Aorta (tissue), 5 donors: ENCODE measurements at regions not wholly inside any gene's neighbourhood (a gene's known extent, or its start where the extent isn't known, plus 50 kb on each side); places are given as distances from the start of the nearest gene placed in this dataset.

ENCODE experiments used
- ATAC-seq: fragments of 200-7000 bp; cut with Tn5 transposase; one replicate; pipeline ENCODE4 v1.9.1; 2022; ENCODE audit warnings: moderate library complexity; ENCODE audit not compliant: low FRiP score
- DNase-seq, 2 donors: peaks; one replicate each; pipeline ENCODE4 v3.0.0-alpha.2; 2020
- H3K27ac ChIP-seq, 2 donors: one replicate each; pipeline ENCODE4 v1.5.1; 2013; ENCODE audit warnings: low read length in 2 of 2, mild to moderate bottlenecking in 2 of 2, moderate library complexity in 2 of 2, control low read depth in 1 of 2, inconsistent platforms in 1 of 2, low read depth in 1 of 2
- H3K27me3 ChIP-seq, 2 donors: one replicate each; pipeline ENCODE4 v1.6.1; 2013; ENCODE audit warnings: control low read depth in 1 of 2, low read length in 1 of 2, mild to moderate bottlenecking in 1 of 2, moderate library complexity in 1 of 2; ENCODE audit not compliant: insufficient read depth in 2 of 2, control insufficient read depth in 1 of 2
- H3K36me3 ChIP-seq, 2 donors: one replicate each; pipeline ENCODE4 v1.6.1; 2013; ENCODE audit warnings: control low read depth in 1 of 2, low read length in 1 of 2, mild to moderate bottlenecking in 1 of 2; ENCODE audit not compliant: insufficient read depth in 2 of 2, control insufficient read depth in 1 of 2
- H3K4me1 ChIP-seq, 2 donors: one replicate each; pipeline ENCODE4 v1.6.1; 2013; ENCODE audit warnings: low read length in 2 of 2, control low read depth in 1 of 2, mild to moderate bottlenecking in 1 of 2, moderate library complexity in 1 of 2; ENCODE audit not compliant: insufficient read depth in 2 of 2, control insufficient read depth in 1 of 2
- H3K4me3 ChIP-seq, 2 donors: one replicate each; pipeline ENCODE4 v1.5.1; 2013; ENCODE audit warnings: low read length in 2 of 2, control low read depth in 1 of 2, mild to moderate bottlenecking in 1 of 2
- H3K9me3 ChIP-seq: one replicate; pipeline ENCODE4 v1.6.1; 2013; ENCODE audit warnings: mild to moderate bottlenecking, low read length; ENCODE audit not compliant: control insufficient read depth
- WGBS, 2 donors: extraction: QIAGEN DNeasy Blood & Tissue Kit; methylation state at CpG; one replicate each; pipeline ENCODE4 v1.1.7; 2013; 5-methylcytosine and 5-hydroxymethylcytosine counted together
- intact Hi-C, 2 donors: fragments of 100-400 bp; cut with DNase I; formaldehyde crosslinking; loops; one replicate each; pipeline versions ENCODE4 v1.14.2 to v1.15.0; 2022
- donor health status: healthy with polysubstance abuse.
- donor health status: Bipolar disorder and iron deficiency.
- donor health status: DM: no; HTN: no; CAD: no.
- donor health status: DM: no; HTN: no; CAD: no.
- donor health status: DM: yes; HTN: yes; CAD: no.

DNA sequence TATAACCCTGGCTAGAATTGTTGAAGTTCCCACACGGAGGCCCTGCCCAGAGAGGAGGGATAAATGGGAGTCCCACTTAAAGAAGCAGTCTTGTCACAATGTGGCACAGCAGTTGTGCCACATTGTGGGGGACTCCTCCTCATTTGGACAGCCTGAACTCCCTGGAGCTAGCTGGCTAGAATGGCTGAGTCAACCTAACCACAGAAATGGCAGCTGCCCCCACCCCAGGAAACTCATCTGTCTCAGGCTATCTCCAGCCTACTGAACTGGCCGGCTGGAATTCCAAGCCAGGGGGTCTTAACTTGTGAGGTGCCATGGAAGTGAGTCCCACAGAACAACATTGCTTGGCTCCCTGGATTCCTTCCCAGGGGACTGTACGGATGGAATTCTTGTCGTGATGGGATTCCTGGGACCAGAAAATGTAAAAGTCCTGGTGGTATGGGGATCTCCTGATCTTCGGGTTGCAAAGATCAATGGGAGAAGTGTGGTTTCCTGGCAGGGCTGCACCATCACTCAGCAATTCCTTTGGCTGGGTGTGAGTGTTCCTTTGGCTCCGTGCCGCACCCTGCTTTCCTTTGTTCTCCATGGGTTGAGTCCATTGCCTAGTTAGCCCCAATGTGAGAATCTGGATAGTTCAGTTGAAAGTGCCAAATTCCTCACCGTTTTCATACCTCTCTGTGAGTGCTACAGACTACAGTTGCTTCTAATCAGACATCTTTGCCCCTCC, 791.2 kb upstream of the FAT3 start:
- ATAC-seq: no peak
- WGBS, 2 donors: 81 to 83% methylated on average over 8 of the region's 8 CpGs
- H3K4me3 ChIP-seq: no peak overlapping the region

GRCh38 chr11:91421641-91422040, 803.0 kb upstream of the FAT3 start:
- Histone ChIP-seq H3K27me3 (no peaks in the 10 kb centered on the region), H3K36me3 (no peaks in the 10 kb centered on the region), H3K4me3 (no peak overlapping the region), H3K27ac (no peak overlapping the region), H3K4me1 (no peaks in the 10 kb centered on the region), H3K9me3 (no peaks in the 10 kb centered on the region)
- 42 to 51% methylated on average over 3 of the region's 3 CpGs for WGBS, 2 donors
- intact Hi-C loops: no loop called here
- ATAC-seq (no peak), DNase-seq (no peak)

More for the DNA sequence above, 791.2 kb upstream of the FAT3 start:
- no peaks in the 10 kb centered on the region for H3K27me3 ChIP-seq
- no peaks in the 10 kb centered on the region for H3K4me1 ChIP-seq
- peaks cover 5% of the 10 kb centered on the region for H3K9me3 ChIP-seq
- no peak overlapping the region for H3K27ac ChIP-seq
- no peaks in the 10 kb centered on the region for H3K36me3 ChIP-seq
- intact Hi-C loops: no loop called here
- DNase-seq: no peak

GRCh38 chr11:91407842-91408241, 816.8 kb upstream of the FAT3 start:
- H3K27ac ChIP-seq: no peak overlapping the region
- no peaks in the 10 kb centered on the region for H3K9me3 ChIP-seq
- ATAC-seq: no peak
- H3K4me1 ChIP-seq: no peaks in the 10 kb centered on the region
- H3K4me3 ChIP-seq: no peak overlapping the region
- DNase-seq: no peak
- intact Hi-C loops: no loop called here
- H3K27me3 ChIP-seq: no peaks in the 10 kb centered on the region
- no peaks in the 10 kb centered on the region for H3K36me3 ChIP-seq

- Histone ChIP-seq H3K27ac (no peak overlapping the region), H3K36me3 (no peaks in the 10 kb centered on the region), H3K9me3 (no peaks in the 10 kb centered on the region), H3K27me3 (no peaks in the 10 kb centered on the region), H3K4me3 (no peak overlapping the region), H3K4me1 (no peaks in the 10 kb centered on the region)
- WGBS, 2 donors: 97 to 98% methylated on average over 2 of the region's 2 CpGs
- intact Hi-C loops: no loop called here
- DNase-seq (no peak), ATAC-seq (no peak)
Observed at GRCh38 chr11:91406009-91406408, 818.6 kb upstream of the FAT3 start.

DNA sequence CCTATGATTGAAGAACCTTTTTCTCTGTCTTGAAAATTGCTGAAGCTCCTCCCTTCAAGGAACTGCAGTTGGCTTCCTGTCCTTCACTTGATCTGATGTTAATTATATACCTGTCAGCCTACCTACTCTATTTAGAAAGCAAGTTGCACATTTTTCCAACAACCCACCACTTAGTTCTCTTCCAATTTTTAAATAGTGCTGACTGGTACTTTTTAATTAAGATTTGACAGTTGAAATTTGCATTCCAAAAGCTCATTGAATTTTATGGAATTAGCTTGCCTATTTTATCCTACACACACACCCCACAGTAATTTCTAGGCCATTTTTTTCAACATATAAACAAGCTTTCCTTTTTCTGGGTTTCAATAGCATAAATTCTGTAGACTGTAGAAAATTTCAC, 820.3 kb upstream of the FAT3 start:
- no peak for ATAC-seq
- H3K9me3 ChIP-seq: no peaks in the 10 kb centered on the region
- DNase-seq: no peak
- no peak overlapping the region for H3K27ac ChIP-seq
- intact Hi-C loops: no loop called here
- no peak overlapping the region for H3K4me3 ChIP-seq
- no peaks in the 10 kb centered on the region for H3K27me3 ChIP-seq
- no peaks in the 10 kb centered on the region for H3K36me3 ChIP-seq
- H3K4me1 ChIP-seq: no peaks in the 10 kb centered on the region

DNA sequence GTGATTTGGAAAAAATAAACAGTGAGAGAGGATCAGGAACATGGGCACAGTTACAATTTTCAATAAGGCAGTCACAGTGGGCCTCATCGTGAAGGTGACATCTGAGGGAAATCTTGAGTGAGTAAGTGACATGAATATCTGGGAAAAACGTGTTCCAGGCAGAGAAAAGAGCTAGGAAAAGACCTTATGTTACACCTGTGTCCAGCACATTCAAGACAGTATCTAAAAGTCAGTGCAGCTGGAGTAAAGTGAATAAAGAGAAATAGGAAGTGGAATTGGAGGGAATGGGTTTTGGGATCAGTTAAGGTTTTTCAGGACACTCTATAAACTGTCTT, 827.5 kb upstream of the FAT3 start:
- no peaks in the 10 kb centered on the region for H3K27me3 ChIP-seq
- H3K4me3 ChIP-seq: no peak overlapping the region
- no peaks in the 10 kb centered on the region for H3K4me1 ChIP-seq
- no peak overlapping the region for H3K27ac ChIP-seq
- no peaks in the 10 kb centered on the region for H3K9me3 ChIP-seq
- WGBS, 2 donors: 70 to 72% methylated on average over 2 of the region's 2 CpGs
- DNase-seq (no peak), ATAC-seq (no peak)
- intact Hi-C loops: no loop called here
- no peaks in the 10 kb centered on the region for H3K36me3 ChIP-seq

GRCh38 chr11:91396236-91397133, 828.1 kb upstream of the FAT3 start:
- Histone ChIP-seq H3K27ac (no peak overlapping the region), H3K4me1 (no peaks in the 10 kb centered on the region), H3K36me3 (no peaks in the 10 kb centered on the region), H3K27me3 (no peaks in the 10 kb centered on the region), H3K4me3 (no peak overlapping the region), H3K9me3 (no peaks in the 10 kb centered on the region)
- WGBS, 2 donors: 85 to 89% methylated on average over 6 of the region's 6 CpGs
- intact Hi-C loops: no loop called here
- DNase-seq (no peak), ATAC-seq (no peak)

DNA sequence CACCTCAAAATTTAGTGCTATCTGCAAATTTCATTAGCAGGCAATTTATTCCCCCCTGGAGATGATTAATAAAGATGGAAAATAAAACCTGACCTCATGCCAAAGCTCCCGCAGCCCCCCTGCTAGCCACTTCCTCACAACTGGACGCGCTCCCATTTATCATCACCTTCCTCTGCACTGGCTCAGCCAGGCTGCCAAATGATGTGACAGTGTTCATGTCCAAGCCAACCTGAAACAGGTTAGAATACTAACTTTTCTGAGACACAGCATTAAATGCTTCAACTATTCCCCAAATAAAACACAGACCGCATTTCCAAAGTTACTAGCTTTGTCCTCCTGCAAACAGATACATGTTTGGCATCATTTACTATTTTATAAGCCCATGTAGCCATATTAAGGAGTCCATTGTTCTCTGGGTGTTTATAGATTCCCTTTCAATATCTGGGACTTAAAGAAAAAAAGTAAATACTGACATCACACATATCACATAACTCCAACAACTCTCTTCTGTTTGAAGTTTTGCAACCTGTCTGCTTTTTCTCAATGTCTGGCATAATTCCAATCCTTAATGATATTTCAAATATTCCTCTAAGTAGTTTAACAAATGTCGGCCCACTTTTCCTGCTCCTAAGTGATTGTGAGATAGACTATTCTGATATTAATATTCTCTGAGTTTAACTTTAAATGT, 829.7 kb upstream of the FAT3 start:
- Histone ChIP-seq H3K4me3 (no peak overlapping the region), H3K27ac (no peak overlapping the region), H3K4me1 (no peaks in the 10 kb centered on the region), H3K9me3 (no peaks in the 10 kb centered on the region), H3K36me3 (no peaks in the 10 kb centered on the region), H3K27me3 (no peaks in the 10 kb centered on the region)
- 63 to 68% methylated on average over 5 of the region's 5 CpGs for whole genome bisulfite sequencing, 2 donors
- intact Hi-C loops: no loop called here
- no peak for ATAC-seq
- no peak for DNase-seq
